Tibial nerve (tissue), 4 donors: ENCODE measurements at regions not wholly inside any gene's neighbourhood (a gene's known extent, or its start where the extent isn't known, plus 50 kb on each side); places are given as distances from the start of the nearest gene placed in this dataset.
"Not testable (repeated sequence)": the region's sequence is repeated elsewhere in the genome, so short reads cannot be mapped to it uniquely, and the experiment has no call there.

Experiments
- DNase-seq, 2 donors: peaks; one replicate each; pipeline ENCODE4 v3.0.0-alpha.2; 2019; ENCODE audit warnings: low spot score in 2 of 2
- H3K27ac ChIP-seq, 4 donors: fragments of 200-600 bp; sonication (generic) in 3 of 4; one replicate each; pipeline ENCODE4 v1.5.1; 2017 to 2019; ENCODE audit warnings: mild to moderate bottlenecking in 1 of 4
- H3K27me3 ChIP-seq, 2 donors: fragments of 200-600 bp; sonication (generic) in 1 of 2; one replicate each; pipeline versions ENCODE4 v1.5.1 to v1.6.0; 2017 to 2019
- H3K36me3 ChIP-seq, 3 donors: fragments of 200-600 bp; sonication (generic); one replicate each; pipeline ENCODE4 v1.5.1; 2018 to 2019
- H3K4me1 ChIP-seq, 4 donors: fragments of 200-600 bp; sonication (generic) in 3 of 4; one replicate each; pipeline ENCODE4 v1.5.1; 2017 to 2019
- H3K4me3 ChIP-seq, 4 donors: fragments of 200-600 bp; sonication (generic) in 3 of 4; one replicate each; pipeline ENCODE4 v1.5.1; 2017 to 2019; ENCODE audit warnings: mild to moderate bottlenecking in 1 of 4, moderate library complexity in 1 of 4
- H3K9me3 ChIP-seq, 4 donors: fragments of 200-600 bp; sonication (generic) in 3 of 4; one replicate each; pipeline ENCODE4 v1.5.1; 2017 to 2019
- CTCF ChIP-seq, 5 experiments: fragments of 200-600 bp in 3 of 5; fragments of 450-650 bp in 2 of 5; sonication (generic) in 3 of 5; IDR thresholded peaks; one replicate each; pipeline ENCODE4 v1.5.1; 2016 to 2019; ENCODE audit warnings: antibody characterized with exemption in 5 of 5, mild to moderate bottlenecking in 3 of 5, moderate library complexity in 2 of 5
- EP300 ChIP-seq, 2 donors: sonication (generic); formaldehyde crosslinking; IDR thresholded peaks; one replicate each; pipeline ENCODE4 v1.6.1; 2017; ENCODE audit warnings: antibody characterized with exemption in 2 of 2, mild to moderate bottlenecking in 1 of 2
- POLR2A ChIP-seq, 2 donors: fragments of 450-650 bp; IDR thresholded peaks; one replicate each; pipeline ENCODE4 v1.6.1; 2017; ENCODE audit warnings: antibody characterized with exemption in 2 of 2, mild to moderate bottlenecking in 2 of 2, moderate library complexity in 2 of 2
- WGBS, 2 donors: methylation state at CpG; one replicate each; pipeline ENCODE4 v1.1.5; 2018; 5-methylcytosine and 5-hydroxymethylcytosine counted together

GRCh38 chr3:27813255-27813654 lies 91.1 kb upstream of the EOMES start:
- H3K4me1 ChIP-seq: no peaks in the 10 kb centered on the region
- H3K36me3 ChIP-seq: no peaks in the 10 kb centered on the region
- no peak for DNase-seq
- H3K27ac ChIP-seq: no peak overlapping the region
- H3K4me3 ChIP-seq: no peak overlapping the region
- no peaks in the 10 kb centered on the region for H3K27me3 ChIP-seq
- 10 to 28% methylated on average over 1 of the region's 1 CpG for WGBS, 2 donors
- TF ChIP-seq POLR2A (IDR thresholded peaks at IDR 0.05) (no peak), EP300 (IDR thresholded peaks at IDR 0.05) (no peak), CTCF (IDR thresholded peaks at IDR 0.05) (no peak)
- no peaks in the 10 kb centered on the region for H3K9me3 ChIP-seq

GRCh38 chr3:27821609-27822008 lies 99.5 kb upstream of the EOMES start:
- H3K36me3 ChIP-seq, H3K27me3 ChIP-seq, H3K9me3 ChIP-seq, H3K4me1 ChIP-seq, DNase-seq, H3K4me3 ChIP-seq, H3K27ac ChIP-seq: not testable (repeated sequence)
- WGBS, 2 donors: 92 to 95% methylated on average over 12 to 23 of the region's 23 CpGs

GRCh38 chr3:27824312-27825200 lies 102.4 kb upstream of the EOMES start:
- no peak overlapping the region for H3K27ac ChIP-seq
- H3K27me3 ChIP-seq: no peaks in the 10 kb centered on the region
- no peak for TF ChIP-seq EP300 (IDR thresholded peaks at IDR 0.05)
- TF ChIP-seq CTCF (IDR thresholded peaks at IDR 0.05): no peak
- TF ChIP-seq POLR2A (IDR thresholded peaks at IDR 0.05): no peak
- 70% methylated on average over 6 of the region's 6 CpGs for WGBS, 2 donors
- no peak overlapping the region for H3K4me3 ChIP-seq
- H3K4me1 ChIP-seq: no peaks in the 10 kb centered on the region
- no peak for DNase-seq
- no peaks in the 10 kb centered on the region for H3K9me3 ChIP-seq
- no peaks in the 10 kb centered on the region for H3K36me3 ChIP-seq

- no peak for DNase-seq
- Histone ChIP-seq H3K4me3 (no peak overlapping the region), H3K9me3 (no peaks in the 10 kb centered on the region), H3K27ac (no peak overlapping the region), H3K27me3 (no peaks in the 10 kb centered on the region), H3K4me1 (no peaks in the 10 kb centered on the region), H3K36me3 (no peaks in the 10 kb centered on the region)
- TF ChIP-seq EP300 (IDR thresholded peaks at IDR 0.05) (no peak), POLR2A (IDR thresholded peaks at IDR 0.05) (no peak)
Observed at GRCh38 chr3:27826448-27826847, 104.3 kb upstream of the EOMES start.

GRCh38 chr3:27827041-27827440 lies 104.9 kb upstream of the EOMES start:
- TF ChIP-seq EP300 (IDR thresholded peaks at IDR 0.05) (no peak), POLR2A (IDR thresholded peaks at IDR 0.05) (no peak)
- Histone ChIP-seq H3K27me3 (no peaks in the 10 kb centered on the region), H3K4me3 (no peak overlapping the region), H3K27ac (no peak overlapping the region), H3K36me3 (no peaks in the 10 kb centered on the region), H3K9me3 (no peaks in the 10 kb centered on the region), H3K4me1 (no peaks in the 10 kb centered on the region)
- no peak for DNase-seq
- WGBS, 2 donors: 69 to 71% methylated on average over 3 of the region's 3 CpGs

GRCh38 chr3:27840807-27841594 lies 118.9 kb upstream of the EOMES start:
- Histone ChIP-seq H3K9me3 (no peaks in the 10 kb centered on the region), H3K4me3 (no peak overlapping the region), H3K27ac (no peak overlapping the region), H3K27me3 (no peaks in the 10 kb centered on the region), H3K4me1 (no peaks in the 10 kb centered on the region), H3K36me3 (no peaks in the 10 kb centered on the region)
- DNase-seq: no peak
- no peak for TF ChIP-seq POLR2A (IDR thresholded peaks at IDR 0.05)
- no peak for TF ChIP-seq CTCF (IDR thresholded peaks at IDR 0.05)
- no peak for TF ChIP-seq EP300 (IDR thresholded peaks at IDR 0.05)
- WGBS, 2 donors: 76 to 82% methylated on average over 2 of the region's 2 CpGs
